RWPE2 (cell line): ENCODE measurements at regions not wholly inside any gene's neighbourhood (a gene's known extent, or its start where the extent isn't known, plus 50 kb on each side); places are given as distances from the start of the nearest gene placed in this dataset.
"Not testable (repeated sequence)": the region's sequence is repeated elsewhere in the genome, so short reads cannot be mapped to it uniquely, and the experiment has no call there.

Source experiments
- ATAC-seq: fragments of 200-7000 bp; cut with Tn5 transposase; 3 replicates; pipeline ENCODE4 v1.9.1; 2021; ENCODE audit warnings: low read depth
- DNase-seq: peaks from one replicate; pipeline ENCODE4 v3.0.0-alpha.2; 2020; ENCODE audit warnings: low spot score
- H3K27ac ChIP-seq: fragments of 450-650 bp; 2 replicates; pipeline ENCODE4 v1.5.1; 2017; ENCODE audit warnings: mild to moderate bottlenecking; ENCODE audit not compliant: poor library complexity, severe bottlenecking
- H3K27me3 ChIP-seq: fragments of 250-450 bp; sonication (Bioruptor Pico); 2 replicates; pipeline ENCODE4 v1.5.1; 2021; ENCODE audit warnings: mild to moderate bottlenecking, moderate library complexity; ENCODE audit not compliant: insufficient read depth, poor library complexity, severe bottlenecking
- H3K36me3 ChIP-seq: fragments of 250-450 bp; sonication (Bioruptor Pico); 2 replicates; pipeline ENCODE4 v1.5.1; 2020; ENCODE audit warnings: low read depth, mild to moderate bottlenecking, moderate library complexity
- H3K4me1 ChIP-seq: fragments of 250-450 bp; sonication (Bioruptor Pico); 2 replicates; pipeline ENCODE4 v1.5.1; 2021; ENCODE audit warnings: mild to moderate bottlenecking, moderate library complexity; ENCODE audit not compliant: insufficient read depth, poor library complexity, severe bottlenecking
- H3K4me3 ChIP-seq: fragments of 250-450 bp; sonication (Bioruptor Pico); 2 replicates; pipeline ENCODE4 v1.5.1; 2021; ENCODE audit warnings: mild to moderate bottlenecking, moderate library complexity; ENCODE audit not compliant: severe bottlenecking
- H3K9me3 ChIP-seq: fragments of 250-450 bp; sonication (Bioruptor Pico); 2 replicates; pipeline ENCODE4 v1.5.1; 2021; ENCODE audit warnings: mild to moderate bottlenecking, moderate library complexity; ENCODE audit not compliant: severe bottlenecking
- TF ChIP-seq, protein P1 (sequence below): fragments of 450-650 bp; IDR thresholded peaks from one replicate; pipeline ENCODE4 v1.5.1; 2017; ENCODE audit warnings: mild to moderate bottlenecking, moderate library complexity; ENCODE audit not compliant: poor library complexity, severe bottlenecking

DNA sequence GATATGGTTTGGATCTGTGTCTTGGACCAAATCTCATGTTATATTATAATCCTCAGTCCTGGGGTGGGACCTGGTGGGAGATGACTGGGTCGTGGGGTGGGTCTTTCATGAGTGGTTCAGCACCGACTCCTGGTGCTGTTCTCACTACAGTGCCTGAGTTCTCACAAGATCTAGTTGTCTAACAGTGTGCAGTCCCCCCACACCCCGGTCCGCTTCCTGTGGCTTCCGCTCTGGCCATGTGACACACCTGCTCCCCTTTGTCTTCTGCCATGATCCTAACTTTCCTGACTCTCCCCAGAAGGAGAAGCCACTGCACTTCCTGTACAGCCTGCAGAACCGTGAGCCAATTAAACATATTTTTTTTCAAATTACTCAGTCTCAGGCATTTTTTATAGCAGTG, 1262.2 kb downstream of the TMEM121 start:
- H3K4me3 ChIP-seq: no peak overlapping the region
- H3K4me1 ChIP-seq: no peaks in the 10 kb centered on the region
- ATAC-seq (no peak), DNase-seq (no peak)
- H3K27me3 ChIP-seq: peaks cover 1% of the 10 kb centered on the region
- no peaks in the 10 kb centered on the region for H3K36me3 ChIP-seq
- H3K27ac ChIP-seq: no peak overlapping the region
- TF ChIP-seq, protein P1, sequence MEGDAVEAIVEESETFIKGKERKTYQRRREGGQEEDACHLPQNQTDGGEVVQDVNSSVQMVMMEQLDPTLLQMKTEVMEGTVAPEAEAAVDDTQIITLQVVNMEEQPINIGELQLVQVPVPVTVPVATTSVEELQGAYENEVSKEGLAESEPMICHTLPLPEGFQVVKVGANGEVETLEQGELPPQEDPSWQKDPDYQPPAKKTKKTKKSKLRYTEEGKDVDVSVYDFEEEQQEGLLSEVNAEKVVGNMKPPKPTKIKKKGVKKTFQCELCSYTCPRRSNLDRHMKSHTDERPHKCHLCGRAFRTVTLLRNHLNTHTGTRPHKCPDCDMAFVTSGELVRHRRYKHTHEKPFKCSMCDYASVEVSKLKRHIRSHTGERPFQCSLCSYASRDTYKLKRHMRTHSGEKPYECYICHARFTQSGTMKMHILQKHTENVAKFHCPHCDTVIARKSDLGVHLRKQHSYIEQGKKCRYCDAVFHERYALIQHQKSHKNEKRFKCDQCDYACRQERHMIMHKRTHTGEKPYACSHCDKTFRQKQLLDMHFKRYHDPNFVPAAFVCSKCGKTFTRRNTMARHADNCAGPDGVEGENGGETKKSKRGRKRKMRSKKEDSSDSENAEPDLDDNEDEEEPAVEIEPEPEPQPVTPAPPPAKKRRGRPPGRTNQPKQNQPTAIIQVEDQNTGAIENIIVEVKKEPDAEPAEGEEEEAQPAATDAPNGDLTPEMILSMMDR: no peak
- H3K9me3 ChIP-seq: no peaks in the 10 kb centered on the region

DNA sequence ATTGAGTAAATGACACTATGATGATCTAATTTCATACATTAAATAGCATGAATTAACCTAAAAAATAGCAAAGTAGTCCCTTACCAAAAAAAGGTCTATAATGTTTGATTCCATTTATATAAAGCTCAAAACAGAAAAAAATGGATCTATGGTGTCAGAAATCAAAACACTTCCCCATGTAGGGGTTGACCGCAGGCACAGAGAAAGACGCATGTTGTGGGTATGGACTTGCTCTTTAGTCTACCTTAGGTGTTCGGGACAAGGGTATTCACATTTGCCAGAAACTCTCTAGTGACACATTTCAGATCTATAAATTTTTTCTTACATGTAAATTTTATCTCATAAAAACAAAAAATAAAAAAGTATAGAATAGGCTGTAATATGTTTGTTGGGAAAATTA, 1262.9 kb downstream of the TMEM121 start:
- DNase-seq (no peak), ATAC-seq (no peak)
- Histone ChIP-seq H3K27ac (no peak overlapping the region), H3K9me3 (no peaks in the 10 kb centered on the region), H3K4me3 (no peak overlapping the region), H3K4me1 (no peaks in the 10 kb centered on the region), H3K27me3 (peaks cover 5% of the 10 kb centered on the region), H3K36me3 (no peaks in the 10 kb centered on the region)
- TF ChIP-seq, protein P1: no peak

DNA sequence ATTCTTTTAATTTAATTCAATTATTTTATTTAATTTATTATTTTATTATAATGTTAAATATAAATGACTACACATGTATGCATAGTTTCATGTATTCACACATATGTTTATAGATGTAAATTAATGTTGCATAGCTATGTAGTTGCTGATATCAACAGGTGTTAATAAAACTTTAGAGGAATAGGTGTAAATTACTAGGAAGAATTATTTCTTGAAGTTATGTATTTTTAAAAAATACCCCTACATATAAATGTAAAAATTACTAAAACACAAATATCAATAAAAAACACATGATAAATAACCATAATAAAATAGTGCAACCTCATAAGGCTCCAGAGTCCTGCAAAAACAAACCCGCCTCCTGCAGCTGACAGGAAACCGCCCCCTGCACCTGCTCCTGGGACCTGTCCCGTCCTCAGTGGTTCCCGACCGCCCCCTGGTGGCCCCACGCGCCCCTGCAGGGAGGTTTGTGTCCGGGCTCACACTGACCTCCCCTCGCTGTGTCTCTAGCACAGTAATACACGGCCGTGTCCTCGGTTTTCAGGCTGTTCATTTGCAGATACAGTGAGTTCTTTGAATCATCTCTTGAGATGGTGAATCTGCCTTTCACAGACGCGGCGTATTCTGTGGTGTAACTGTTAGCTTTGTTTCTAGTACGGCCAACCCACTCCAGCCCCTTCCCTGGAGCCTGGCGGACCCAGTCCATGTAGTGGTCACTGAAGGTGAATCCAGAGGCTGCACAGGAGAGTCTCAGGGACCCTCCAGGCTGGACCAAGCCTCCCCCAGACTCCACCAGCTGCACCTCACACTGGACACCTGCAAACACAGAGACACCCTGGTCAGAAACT, 1264.0 kb downstream of the TMEM121 start:
- TF ChIP-seq, protein P1: peak; percentile 90

DNA sequence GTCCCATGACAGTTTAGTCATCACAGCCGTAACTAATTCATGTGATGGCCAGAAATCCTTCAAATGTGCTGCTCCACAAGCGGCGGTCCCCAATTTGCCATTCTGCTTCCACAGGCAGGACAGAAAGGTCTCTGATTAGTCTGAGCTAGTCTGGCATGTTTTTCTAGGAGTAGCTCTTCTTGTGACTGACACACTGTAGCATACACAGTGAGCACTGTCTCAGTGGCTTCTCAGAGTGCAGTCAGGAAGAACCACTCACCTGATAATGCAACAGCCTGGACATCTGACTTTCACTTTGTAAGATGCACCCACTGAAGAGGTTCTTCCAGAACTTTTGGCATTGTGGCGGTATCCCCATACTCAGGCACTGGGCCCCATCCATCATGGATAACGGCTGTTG, 1266.2 kb downstream of the TMEM121 start:
- Histone ChIP-seq H3K27ac (no peak overlapping the region), H3K9me3 (no peaks in the 10 kb centered on the region), H3K36me3 (no peaks in the 10 kb centered on the region), H3K4me3 (no peak overlapping the region), H3K27me3 (peaks cover 10% of the 10 kb centered on the region), H3K4me1 (no peaks in the 10 kb centered on the region)
- TF ChIP-seq, protein P1: no peak
- DNase-seq: no peak
- no peak for ATAC-seq

More for the DNA sequence above, 1264.0 kb downstream of the TMEM121 start:
- Histone ChIP-seq H3K36me3 (no peaks in the 10 kb centered on the region), H3K4me3 (no peak overlapping the region), H3K9me3 (no peaks in the 10 kb centered on the region), H3K27me3 (peaks cover 5% of the 10 kb centered on the region), H3K27ac (no peak overlapping the region), H3K4me1 (no peaks in the 10 kb centered on the region)
- DNase-seq (no peak), ATAC-seq (peak; percentile 71; the same call in 2 of the 3 replicates)

DNA sequence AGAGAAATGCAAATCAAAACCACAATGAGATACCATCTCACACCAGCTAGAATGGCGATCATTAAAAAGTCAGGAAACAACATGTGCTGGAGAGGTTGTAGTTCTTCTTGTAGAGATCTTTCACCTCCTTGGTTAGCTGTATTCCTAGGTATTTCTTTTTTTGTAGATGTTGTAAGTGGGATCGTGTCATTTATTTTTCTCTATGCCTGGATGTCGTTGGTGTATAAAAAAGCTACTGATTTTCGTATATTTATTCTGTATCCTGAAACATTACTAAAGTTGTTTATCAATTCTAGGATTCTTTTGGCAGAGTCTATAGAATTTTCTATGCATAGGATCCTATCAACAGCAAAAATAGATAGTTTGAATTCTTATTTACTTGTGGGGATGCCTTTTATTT, 1271.8 kb downstream of the TMEM121 start:
- H3K36me3 ChIP-seq, H3K4me3 ChIP-seq, H3K27ac ChIP-seq, H3K9me3 ChIP-seq, H3K4me1 ChIP-seq, ATAC-seq, DNase-seq: not testable (repeated sequence)
- H3K27me3 ChIP-seq: peaks cover 30% of the 10 kb centered on the region
